HG02759 (cell line): ENCODE measurements at regions not wholly inside any gene's neighbourhood (a gene's known extent, or its start where the extent isn't known, plus 50 kb on each side); places are given as distances from the start of the nearest gene placed in this dataset.

Experiments
- ATAC-seq: cut with Tn5 transposase; IDR thresholded peaks from one replicate; pipeline ENCODE4 v1.9.1; 2021; ENCODE audit warnings: mild to moderate bottlenecking, moderate library complexity; ENCODE audit not compliant: unreplicated experiment

GRCh38 chr3:166367947-166368533 is 530.8 kb upstream of the BCHE start:
- no peak for ATAC-seq

- no peak for ATAC-seq
Measured at GRCh38 chr3:166362698-166363097, 525.5 kb upstream of the BCHE start.

DNA sequence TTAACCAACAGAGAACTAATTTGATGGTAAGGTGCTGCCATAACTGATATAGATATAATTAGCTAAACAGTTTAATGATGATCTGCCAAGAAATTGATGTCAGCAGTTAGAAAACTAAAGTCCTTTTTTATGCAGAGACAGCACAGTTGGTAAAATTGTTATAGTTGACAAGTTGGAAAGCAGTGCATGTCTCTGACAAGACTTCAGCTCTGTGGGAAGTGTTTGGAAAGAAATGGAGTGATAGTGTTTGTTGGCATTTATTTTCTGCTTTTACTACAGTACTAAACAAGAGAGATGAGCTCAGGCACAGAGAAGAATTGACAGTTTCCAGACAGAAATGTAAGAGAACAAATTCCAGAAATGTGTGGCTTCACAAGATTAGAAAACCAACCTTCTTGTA is 523.5 kb upstream of the BCHE start:
- ATAC-seq = no peak

DNA sequence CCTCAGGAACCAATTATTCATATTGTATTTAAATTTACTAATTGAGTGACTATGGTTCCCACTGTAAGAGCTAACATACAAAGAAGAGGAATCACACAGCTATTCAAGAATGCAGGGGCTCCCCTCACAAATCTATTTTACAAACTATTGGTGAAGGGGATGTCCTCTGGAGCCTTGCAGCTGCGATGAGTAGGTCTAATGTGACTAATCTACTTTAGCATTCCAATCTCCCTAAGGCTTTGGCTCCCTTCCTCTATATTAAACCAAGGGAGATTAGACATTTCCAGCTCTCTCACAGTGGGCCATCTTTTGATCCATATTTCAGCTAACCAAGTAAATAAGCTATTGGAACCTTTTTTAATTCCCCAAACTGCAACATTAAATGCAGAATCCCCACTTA is 514.2 kb upstream of the BCHE start:
- ATAC-seq = no peak

DNA sequence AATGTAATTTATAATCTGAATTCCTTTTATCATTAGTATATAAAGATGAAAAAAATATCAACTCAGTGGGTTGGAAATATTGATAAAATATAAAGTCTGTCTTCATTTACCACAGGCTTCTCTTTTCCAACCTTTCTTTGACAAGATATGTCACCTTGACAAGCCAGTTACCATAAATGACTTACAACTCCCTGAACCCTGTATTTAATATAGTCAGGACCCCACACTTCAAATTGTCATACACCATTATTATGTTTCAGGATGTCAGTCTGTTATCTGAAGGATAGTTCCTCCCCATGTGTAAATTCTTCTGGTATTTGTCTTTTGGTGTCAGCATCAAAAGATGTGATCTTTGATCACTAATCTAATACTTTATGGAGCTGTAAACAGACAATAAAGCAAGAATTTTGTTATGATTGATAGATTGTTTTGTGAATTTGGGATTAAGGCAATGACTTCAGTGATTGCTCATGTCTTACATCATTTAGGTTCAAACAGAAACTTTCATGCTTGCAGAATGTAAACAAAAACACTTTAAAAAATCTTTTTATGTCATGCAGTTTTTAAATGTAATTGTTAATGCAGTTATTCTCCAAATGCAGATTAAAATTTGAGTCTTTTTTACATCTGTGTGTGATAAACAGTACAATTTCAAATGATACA is 503.5 kb upstream of the BCHE start:
- no peak for ATAC-seq

- ATAC-seq = no peak
Measured at GRCh38 chr3:166324401-166324800, 487.2 kb upstream of the BCHE start.

GRCh38 chr3:166322391-166322790 is 485.2 kb upstream of the BCHE start:
- no peak for ATAC-seq

GRCh38 chr3:166307756-166308350 is 470.6 kb upstream of the BCHE start:
- ATAC-seq = no peak

GRCh38 chr3:166304584-166304983 is 467.4 kb upstream of the BCHE start:
- no peak for ATAC-seq

DNA sequence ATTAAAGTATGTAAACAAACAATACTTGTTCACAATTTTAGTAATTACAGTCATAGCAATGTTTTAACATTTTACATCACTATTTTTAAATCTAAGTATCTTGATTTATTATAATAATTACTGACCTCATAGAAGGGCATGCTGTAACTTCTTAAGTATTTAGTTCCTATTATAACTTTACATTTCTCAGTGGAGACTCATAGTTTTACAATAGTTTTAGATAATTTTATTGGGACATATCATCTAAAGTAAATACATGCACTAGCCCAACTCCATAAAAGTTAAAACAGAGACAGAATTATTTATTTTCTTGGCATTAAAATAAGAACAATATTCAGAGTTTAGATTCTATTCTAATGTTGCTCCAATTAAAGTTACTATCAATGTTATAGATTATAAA is 466.5 kb upstream of the BCHE start:
- ATAC-seq = no peak

- ATAC-seq = no peak
Measured at GRCh38 chr3:166302331-166302730, 465.1 kb upstream of the BCHE start.

DNA sequence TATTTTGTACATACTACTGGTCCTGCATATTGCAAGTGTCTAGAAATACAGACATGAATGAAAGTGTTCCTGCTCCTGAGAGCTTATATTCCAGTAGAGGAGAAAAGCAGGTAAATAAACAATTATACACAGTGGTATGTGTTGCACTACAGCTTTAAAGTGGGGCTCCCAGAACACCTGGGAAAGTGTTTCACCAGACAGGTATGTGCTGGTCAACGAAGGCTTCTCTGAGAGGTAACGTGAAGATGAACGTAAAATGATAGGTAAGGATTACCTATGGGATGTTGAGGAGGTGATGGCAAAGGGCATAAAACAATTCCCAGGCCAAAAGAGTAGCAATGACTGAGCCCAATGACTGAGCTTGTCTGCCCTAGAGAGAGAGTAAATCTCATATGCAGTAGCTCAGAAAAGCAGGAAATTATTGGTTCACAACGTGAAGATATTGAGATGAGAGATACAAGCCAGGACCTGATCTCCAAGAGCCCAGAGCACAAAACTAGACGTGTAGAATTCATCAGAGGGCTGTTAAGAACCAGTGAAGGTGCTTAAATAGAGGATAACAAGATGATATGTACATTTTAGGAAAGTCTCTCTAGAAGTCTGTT is 459.1 kb upstream of the BCHE start:
- ATAC-seq = no peak

DNA sequence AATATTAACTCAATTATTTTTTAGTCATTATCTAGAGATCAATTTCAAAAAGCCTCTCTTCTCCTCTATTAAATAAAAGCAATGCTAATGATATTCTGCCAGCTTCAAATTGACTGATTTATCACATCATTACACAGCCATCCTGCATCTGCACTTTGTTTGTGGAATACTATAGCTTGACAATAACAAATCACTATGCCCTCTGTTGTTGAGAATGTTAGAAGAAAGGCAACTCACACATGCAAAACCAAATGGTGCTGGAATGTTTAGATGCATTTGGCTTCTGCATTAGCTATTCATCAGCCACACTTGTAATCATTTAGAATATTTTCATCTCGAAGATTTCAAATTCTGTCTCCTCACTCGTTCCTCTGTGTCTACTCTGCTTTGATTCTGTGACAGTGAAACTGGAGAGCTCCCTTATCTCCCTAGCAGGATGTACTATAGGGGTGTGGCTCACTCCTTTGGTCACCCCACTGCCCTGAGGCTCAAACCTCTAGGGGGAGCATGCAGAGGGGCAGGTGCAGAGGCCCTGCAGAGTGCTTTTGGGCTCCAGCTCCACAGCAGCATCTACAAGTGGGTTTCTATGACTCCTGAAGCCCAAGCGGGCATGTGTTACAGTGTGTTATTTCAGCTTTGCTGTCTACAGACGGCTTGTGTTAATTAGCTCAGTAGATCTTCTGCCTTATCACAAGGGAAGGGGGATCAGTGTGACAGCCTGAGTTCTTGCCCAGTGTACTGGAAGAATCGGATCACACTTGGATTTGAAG is 454.1 kb upstream of the BCHE start:
- no peak for ATAC-seq

DNA sequence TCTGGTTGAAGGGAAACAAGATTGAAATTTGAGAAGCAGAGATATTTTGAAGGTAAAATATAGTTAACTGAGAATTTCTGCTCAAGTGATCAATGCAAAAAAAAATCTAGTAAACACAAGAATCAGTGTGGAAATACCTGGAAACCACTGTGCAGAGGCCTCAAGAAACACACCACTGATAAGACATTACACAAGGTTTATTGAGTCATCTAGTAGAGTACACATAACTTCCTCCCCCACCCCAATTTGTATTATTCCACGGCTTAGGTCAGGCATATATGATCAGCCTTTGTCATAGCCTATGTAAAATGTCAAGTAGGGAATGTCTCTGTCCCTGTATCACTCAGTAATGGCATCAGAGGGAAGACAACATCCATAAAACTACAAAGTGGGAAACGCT is 447.8 kb upstream of the BCHE start:
- ATAC-seq = no peak

- no peak for ATAC-seq
Measured at GRCh38 chr3:166283840-166284239, 446.6 kb upstream of the BCHE start.

DNA sequence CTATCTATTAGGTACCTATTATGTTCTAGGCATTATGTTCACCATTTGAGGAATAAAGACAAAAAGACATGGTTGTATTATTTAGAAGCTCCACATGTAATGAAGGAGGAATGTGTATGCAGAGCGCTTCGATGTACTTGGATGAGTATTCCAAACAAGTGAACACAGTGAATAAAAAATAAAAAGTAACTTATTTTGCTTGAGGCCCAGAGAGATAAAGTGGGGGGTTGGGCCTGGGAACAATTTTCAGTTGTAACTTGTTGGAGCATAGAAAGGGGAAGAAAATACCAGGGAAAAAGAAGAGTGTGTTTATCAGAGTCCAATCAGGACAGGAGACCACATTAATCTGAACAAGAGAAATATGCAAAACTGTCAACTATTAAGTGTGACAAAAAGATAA is 445.7 kb upstream of the BCHE start:
- no peak for ATAC-seq

GRCh38 chr3:166279636-166280035 is 442.4 kb upstream of the BCHE start:
- ATAC-seq = no peak

DNA sequence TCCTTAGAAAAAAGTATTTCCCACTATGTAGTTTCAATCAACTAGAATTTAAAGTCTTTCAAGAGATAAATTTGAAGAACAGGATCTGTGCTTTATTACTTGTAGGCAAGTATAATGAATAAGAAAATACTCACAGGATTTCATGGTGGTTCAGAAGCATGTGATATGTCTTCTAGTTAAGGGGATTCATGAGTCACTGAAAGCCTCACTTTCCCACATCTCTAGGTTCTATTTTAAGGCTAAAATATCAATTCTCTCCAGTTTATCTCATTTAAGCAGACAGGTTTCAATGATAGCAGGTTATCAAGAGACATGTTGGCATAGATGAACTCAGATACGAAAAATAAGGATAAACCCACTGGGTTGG is 437.8 kb upstream of the BCHE start:
- ATAC-seq = no peak

GRCh38 chr3:166274351-166275023 is 437.3 kb upstream of the BCHE start:
- ATAC-seq = no peak

DNA sequence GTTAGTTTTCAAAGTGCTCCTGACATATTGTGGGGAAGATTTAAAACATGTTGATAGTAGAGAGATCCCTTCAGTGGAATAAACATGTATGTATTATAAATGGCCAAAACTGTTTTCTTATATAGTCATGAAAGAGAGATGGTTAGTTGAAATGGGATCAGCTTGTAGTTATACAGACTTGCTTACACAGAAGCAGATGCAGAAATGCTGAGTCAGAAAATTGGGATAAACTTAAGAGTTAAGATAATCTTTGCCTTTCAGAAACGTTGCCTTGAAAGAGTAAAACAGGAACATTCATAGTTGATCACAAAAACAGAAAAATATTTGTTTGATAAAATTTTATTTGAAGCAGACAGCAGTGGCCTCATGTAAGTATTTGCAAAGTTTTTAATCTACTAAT is 433.2 kb upstream of the BCHE start:
- ATAC-seq = no peak

DNA sequence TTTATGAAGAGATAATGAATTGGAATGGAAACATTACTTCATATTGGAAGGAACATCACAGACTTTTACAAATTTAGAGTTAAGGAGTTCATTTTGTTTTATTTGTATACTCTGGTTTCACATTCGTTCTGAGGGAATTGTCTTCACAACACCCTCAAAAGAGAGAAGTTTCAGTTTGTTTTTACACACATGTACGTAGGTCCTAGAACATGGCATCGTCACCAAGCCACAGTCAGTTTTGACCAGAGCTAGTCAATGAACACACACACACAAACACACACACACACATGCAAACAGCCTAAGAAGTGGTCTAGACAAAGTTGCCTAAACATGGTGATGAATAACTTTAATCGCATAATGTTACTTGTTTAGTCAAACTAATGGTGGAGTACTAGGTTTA is 427.9 kb upstream of the BCHE start:
- no peak for ATAC-seq
